ENCODE measurements at regions not wholly inside any gene's neighbourhood (a gene's known extent, or its start where the extent isn't known, plus 50 kb on each side); places are given as distances from the start of the nearest gene placed in this dataset.

DNA sequence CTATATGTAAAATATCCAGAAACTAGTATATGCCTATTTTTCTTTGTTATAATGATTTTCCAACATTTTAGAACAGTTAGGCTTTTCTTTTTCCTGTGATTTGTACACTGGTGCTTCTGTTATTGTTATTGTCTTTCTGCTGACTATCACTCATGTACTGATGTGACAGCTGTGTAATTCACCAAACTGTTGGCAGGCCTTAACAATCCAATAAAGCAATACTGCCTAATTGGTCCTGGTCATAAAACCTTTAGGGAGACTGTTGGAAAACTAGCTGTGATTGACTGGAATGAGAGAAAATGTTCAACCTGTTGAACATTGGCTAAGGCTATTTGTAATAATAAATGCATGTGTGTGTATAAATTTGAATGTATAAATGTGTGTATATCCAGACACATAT is 956.6 kb downstream of the REEP3 start:
- H3K79me2 ChIP-seq (ENCODE audit: insufficient read depth, low read length): no peaks in the 10 kb centered on the region
- no peaks in the 10 kb centered on the region for H3K4me1 ChIP-seq (ENCODE audit: insufficient read depth, low read length)
- H3K27ac ChIP-seq (ENCODE audit: extremely low read length, insufficient read depth, low read length): no peak overlapping the region
- no peaks in the 10 kb centered on the region for H4K20me1 ChIP-seq (ENCODE audit: insufficient read depth, low read length)
- ATAC-seq (no peak), FAIRE-seq (no peak), DNase-seq (ENCODE audit: low spot score) (no peak)
- H3K4me3 ChIP-seq (replicated peaks in 1 of 3; ENCODE audit: insufficient read depth in 1 of 3, low read depth in 2 of 3, low read length in 3 of 3): no peak overlapping the region
- H3K9me3 ChIP-seq (ENCODE audit: low read length): no peaks in the 10 kb centered on the region; the same call in 1 of the 2 replicates
- intact Hi-C loops (cut with micrococcal nuclease; ENCODE audit: unreplicated experiment): no loop called here
- in situ Hi-C loops (cut with HindIII; ENCODE audit: extremely low pct_ligation_motif_present, low pct_unique_long_range_greater_than_20kb): no loop called here
- ChIA-PET POLR2A (no interaction called here), CTCF (ENCODE audit: low intra/inter-chr PET ratio, low total read pairs) (no interaction called here)
- no peak for TF ChIP-seq FOXK2 (IDR thresholded peaks at IDR 0.05)
- H3K27me3 ChIP-seq (ENCODE audit: control insufficient read depth in 1 of 2, insufficient read depth in 2 of 2, low read length in 2 of 2): no peaks in the 10 kb centered on the region
- no peak overlapping the region for H3K4me2 ChIP-seq (ENCODE audit: low read depth, low read length)
- no TSS peak for BruUV-seq (replicated peaks)
- H3K36me3 ChIP-seq (replicated peaks in 1 of 2; ENCODE audit: control insufficient read depth in 1 of 2, insufficient read depth in 2 of 2, low read length in 2 of 2): no peaks in the 10 kb centered on the region
- H3K9ac ChIP-seq (ENCODE audit: insufficient read depth, low read depth, low read length): no peak overlapping the region
- no peak overlapping the region for H2AFZ ChIP-seq (ENCODE audit: low read length)

- no peak overlapping the region for H2AFZ ChIP-seq (ENCODE audit: low read length)
- no peak for FAIRE-seq
- no peak for ATAC-seq
Measured at GRCh38 chr10:64484811-64485330, 963.7 kb downstream of the REEP3 start.

More at GRCh38 chr10:64484811-64485330, 963.7 kb downstream of the REEP3 start:
- Histone ChIP-seq H3K79me2 (ENCODE audit: insufficient read depth, low read length) (no peaks in the 10 kb centered on the region), H3K27me3 (ENCODE audit: control insufficient read depth in 1 of 2, insufficient read depth in 2 of 2, low read length in 2 of 2) (no peaks in the 10 kb centered on the region), H3K4me3 (replicated peaks in 1 of 3; ENCODE audit: insufficient read depth in 1 of 3, low read depth in 2 of 3, low read length in 3 of 3) (no peak overlapping the region), H3K9me3 (ENCODE audit: low read length) (peaks cover 6% of the 10 kb centered on the region; the same call in 1 of the 2 replicates), H3K9ac (ENCODE audit: insufficient read depth, low read depth, low read length) (no peak overlapping the region), H3K4me2 (ENCODE audit: low read depth, low read length) (no peak overlapping the region), H4K20me1 (ENCODE audit: insufficient read depth, low read length) (no peaks in the 10 kb centered on the region), H3K36me3 (replicated peaks in 1 of 2; ENCODE audit: control insufficient read depth in 1 of 2, insufficient read depth in 2 of 2, low read length in 2 of 2) (no peaks in the 10 kb centered on the region), H3K4me1 (ENCODE audit: insufficient read depth, low read length) (no peaks in the 10 kb centered on the region), H3K27ac (ENCODE audit: extremely low read length, insufficient read depth, low read length) (no peak overlapping the region)
- CTCF ChIA-PET (ENCODE audit: low intra/inter-chr PET ratio, low total read pairs): no interaction called here
- no peak for DNase-seq (ENCODE audit: low spot score)
- BruUV-seq (replicated peaks): no TSS peak
- intact Hi-C loops (cut with micrococcal nuclease; ENCODE audit: unreplicated experiment): no loop called here
- POLR2A ChIA-PET: no interaction called here
- TF ChIP-seq ATF1 (CRISPR knock-in tag; IDR thresholded peaks at IDR 0.05): no peak
- TF ChIP-seq FOXC1 (CRISPR knock-in tag; IDR thresholded peaks at IDR 0.05; ENCODE audit: borderline replicate concordance): no peak
- no peak for TF ChIP-seq KLF16 (CRISPR knock-in tag; IDR thresholded peaks at IDR 0.05)
- no peak for TF ChIP-seq RBM22 (optimal IDR thresholded peaks at IDR 0.05; ENCODE audit: low read length)
- no peak for TF ChIP-seq AGO1 (IDR thresholded peaks at IDR 0.05; ENCODE audit: low read depth, low read length, poor library complexity, severe bottlenecking)
- TF ChIP-seq, protein P1, sequence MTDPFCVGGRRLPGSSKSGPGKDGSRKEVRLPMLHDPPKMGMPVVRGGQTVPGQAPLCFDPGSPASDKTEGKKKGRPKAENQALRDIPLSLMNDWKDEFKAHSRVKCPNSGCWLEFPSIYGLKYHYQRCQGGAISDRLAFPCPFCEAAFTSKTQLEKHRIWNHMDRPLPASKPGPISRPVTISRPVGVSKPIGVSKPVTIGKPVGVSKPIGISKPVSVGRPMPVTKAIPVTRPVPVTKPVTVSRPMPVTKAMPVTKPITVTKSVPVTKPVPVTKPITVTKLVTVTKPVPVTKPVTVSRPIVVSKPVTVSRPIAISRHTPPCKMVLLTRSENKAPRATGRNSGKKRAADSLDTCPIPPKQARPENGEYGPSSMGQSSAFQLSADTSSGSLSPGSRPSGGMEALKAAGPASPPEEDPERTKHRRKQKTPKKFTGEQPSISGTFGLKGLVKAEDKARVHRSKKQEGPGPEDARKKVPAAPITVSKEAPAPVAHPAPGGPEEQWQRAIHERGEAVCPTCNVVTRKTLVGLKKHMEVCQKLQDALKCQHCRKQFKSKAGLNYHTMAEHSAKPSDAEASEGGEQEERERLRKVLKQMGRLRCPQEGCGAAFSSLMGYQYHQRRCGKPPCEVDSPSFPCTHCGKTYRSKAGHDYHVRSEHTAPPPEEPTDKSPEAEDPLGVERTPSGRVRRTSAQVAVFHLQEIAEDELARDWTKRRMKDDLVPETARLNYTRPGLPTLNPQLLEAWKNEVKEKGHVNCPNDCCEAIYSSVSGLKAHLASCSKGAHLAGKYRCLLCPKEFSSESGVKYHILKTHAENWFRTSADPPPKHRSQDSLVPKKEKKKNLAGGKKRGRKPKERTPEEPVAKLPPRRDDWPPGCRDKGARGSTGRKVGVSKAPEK (CRISPR knock-in tag; IDR thresholded peaks at IDR 0.05; ENCODE audit: borderline replicate concordance): no peak
- no peak for TF ChIP-seq ZNF337 (CRISPR knock-in tag; IDR thresholded peaks at IDR 0.05; ENCODE audit: borderline replicate concordance, low read depth)
- TF ChIP-seq TCF7 (IDR thresholded peaks at IDR 0.05; ENCODE audit: low read depth): no peak
- no peak for TF ChIP-seq GATAD1 (CRISPR knock-in tag; IDR thresholded peaks at IDR 0.05)
- TF ChIP-seq NCOR1 (IDR thresholded peaks at IDR 0.05; ENCODE audit: borderline replicate concordance, low read length): no peak
- no peak for TF ChIP-seq CBX5 (CRISPR knock-in tag; IDR thresholded peaks at IDR 0.05; ENCODE audit: borderline replicate concordance)
- no peak for TF ChIP-seq TOPORS (CRISPR knock-in tag; IDR thresholded peaks at IDR 0.05)
- TF ChIP-seq HHEX (CRISPR knock-in tag; IDR thresholded peaks at IDR 0.05): no peak
- TF ChIP-seq NFYC (CRISPR knock-in tag; IDR thresholded peaks at IDR 0.05): no peak
- TF ChIP-seq DMAP1 (CRISPR knock-in tag; IDR thresholded peaks at IDR 0.05): no peak
- no peak for TF ChIP-seq ZKSCAN8 (CRISPR knock-in tag; IDR thresholded peaks at IDR 0.05; ENCODE audit: borderline replicate concordance)
- TF ChIP-seq CENPT (CRISPR knock-in tag; IDR thresholded peaks at IDR 0.05; ENCODE audit: low read depth): no peak
- in situ Hi-C loops (cut with HindIII; ENCODE audit: extremely low pct_ligation_motif_present, low pct_unique_long_range_greater_than_20kb): no loop called here

All from HepG2 (cell line).